ENCODE measurements at regions not wholly inside any gene's neighbourhood (a gene's known extent, or its start where the extent isn't known, plus 50 kb on each side); places are given as distances from the start of the nearest gene placed in this dataset.

GRCh38 chr13:106887686-106888085 is 319.7 kb upstream of the ARGLU1 start:
- no peak overlapping the region for H3K4me3 ChIP-seq (ENCODE audit: low read depth, low read length, poor library complexity, severe bottlenecking)
- POLR2A ChIA-PET (ENCODE audit: low non-redundant PET), result no interaction called here
- no peaks in the 10 kb centered on the region for H3K4me1 ChIP-seq (ENCODE audit: insufficient read depth, low read length, poor library complexity, severe bottlenecking)
- no peak overlapping the region for H3K27ac ChIP-seq (ENCODE audit: low read depth, low read length, poor library complexity, severe bottlenecking)
- intact Hi-C loops (cut with micrococcal nuclease; ENCODE audit: unreplicated experiment), result no loop called here
- no peak for DNase-seq (ENCODE audit: low spot score)
- TF ChIP-seq CTCF (conservative IDR thresholded peaks at IDR 0.05; ENCODE audit: low read depth, low read length) (no peak), EZH2 (IDR thresholded peaks at IDR 0.05; ENCODE audit: borderline replicate concordance, low read depth, low read length, poor library complexity, severe bottlenecking) (no peak)
- CTCF ChIA-PET, result no interaction called here
- H3K36me3 ChIP-seq (ENCODE audit: insufficient read depth, low read length, poor library complexity, severe bottlenecking), result no peaks in the 10 kb centered on the region
- BruUV-seq (replicated peaks), result no TSS peak
- peaks cover 7% of the 10 kb centered on the region for H3K27me3 ChIP-seq (replicated peaks; ENCODE audit: insufficient read depth, low read depth, low read length, poor library complexity)
- no peaks in the 10 kb centered on the region for H3K9me3 ChIP-seq (ENCODE audit: low read depth, low read length, poor library complexity, severe bottlenecking)

GRCh38 chr13:106883976-106884375 is 316.0 kb upstream of the ARGLU1 start:
- POLR2A ChIA-PET (ENCODE audit: low non-redundant PET), result no interaction called here
- no TSS peak for BruUV-seq (replicated peaks)
- intact Hi-C loops (cut with micrococcal nuclease; ENCODE audit: unreplicated experiment), result no loop called here
- CTCF ChIA-PET, result no interaction called here
- H3K4me3 ChIP-seq (ENCODE audit: low read depth, low read length, poor library complexity, severe bottlenecking), result no peak overlapping the region
- H3K4me1 ChIP-seq (ENCODE audit: insufficient read depth, low read length, poor library complexity, severe bottlenecking), result no peaks in the 10 kb centered on the region
- no peaks in the 10 kb centered on the region for H3K9me3 ChIP-seq (ENCODE audit: low read depth, low read length, poor library complexity, severe bottlenecking)
- no peaks in the 10 kb centered on the region for H3K36me3 ChIP-seq (ENCODE audit: insufficient read depth, low read length, poor library complexity, severe bottlenecking)
- no peak for DNase-seq (ENCODE audit: low spot score)
- peaks cover 31% of the 10 kb centered on the region for H3K27me3 ChIP-seq (replicated peaks; ENCODE audit: insufficient read depth, low read depth, low read length, poor library complexity)
- no peak for TF ChIP-seq EZH2 (IDR thresholded peaks at IDR 0.05; ENCODE audit: borderline replicate concordance, low read depth, low read length, poor library complexity, severe bottlenecking)
- TF ChIP-seq CTCF (conservative IDR thresholded peaks at IDR 0.05; ENCODE audit: low read depth, low read length), result no peak
- no peak overlapping the region for H3K27ac ChIP-seq (ENCODE audit: low read depth, low read length, poor library complexity, severe bottlenecking)

GRCh38 chr13:106882246-106882645 is 314.3 kb upstream of the ARGLU1 start:
- H3K4me3 ChIP-seq (ENCODE audit: low read depth, low read length, poor library complexity, severe bottlenecking), result no peak overlapping the region

More at GRCh38 chr13:106882246-106882645, 314.3 kb upstream of the ARGLU1 start:
- ChIA-PET POLR2A (ENCODE audit: low non-redundant PET) (no interaction called here), CTCF (no interaction called here)
- Histone ChIP-seq H3K9me3 (ENCODE audit: low read depth, low read length, poor library complexity, severe bottlenecking) (no peaks in the 10 kb centered on the region), H3K4me1 (ENCODE audit: insufficient read depth, low read length, poor library complexity, severe bottlenecking) (no peaks in the 10 kb centered on the region), H3K27me3 (replicated peaks; ENCODE audit: insufficient read depth, low read depth, low read length, poor library complexity) (peaks cover 31% of the 10 kb centered on the region), H3K36me3 (ENCODE audit: insufficient read depth, low read length, poor library complexity, severe bottlenecking) (no peaks in the 10 kb centered on the region), H3K27ac (ENCODE audit: low read depth, low read length, poor library complexity, severe bottlenecking) (no peak overlapping the region)
- no peak for DNase-seq (ENCODE audit: low spot score)
- TF ChIP-seq CTCF (conservative IDR thresholded peaks at IDR 0.05; ENCODE audit: low read depth, low read length) (no peak), EZH2 (IDR thresholded peaks at IDR 0.05; ENCODE audit: borderline replicate concordance, low read depth, low read length, poor library complexity, severe bottlenecking) (no peak)
- no TSS peak for BruUV-seq (replicated peaks)
- intact Hi-C loops (cut with micrococcal nuclease; ENCODE audit: unreplicated experiment), result no loop called here

Data from A673 (cell line).